CD8-positive, alpha-beta memory T cell (primary cell): ENCODE measurements at regions not wholly inside any gene's neighbourhood (a gene's known extent, or its start where the extent isn't known, plus 50 kb on each side); places are given as distances from the start of the nearest gene placed in this dataset.

Source experiments
- CTCF ChIA-PET: fragments of 350-600 bp; sonication (Branson Sonifier 250); formaldehyde crosslinking; loops from one replicate; lab custom pipeline; 2021; ENCODE audit warnings: antibody characterized with exemption; lab: Charles Lee
- POLR2A ChIA-PET: fragments of 350-600 bp; sonication (Branson Sonifier 250); formaldehyde crosslinking; loops from one replicate; lab custom pipeline; 2021; ENCODE audit warnings: antibody characterized with exemption; lab: Charles Lee
- DNase-seq, 5 donors: peaks; one replicate each; pipeline versions ENCODE4 v3.0.0 to v3.0.0-alpha.2; 2020 to 2022; ENCODE audit warnings: mixed read lengths in 1 of 5
- H3K27ac ChIP-seq: one replicate; pipeline ENCODE4 v1.7.0; 2013; ENCODE audit warnings: low read depth, mild to moderate bottlenecking, low read length, moderate library complexity
- H3K27me3 ChIP-seq: 2 replicates; pipeline ENCODE4 v1.7.0; 2013; ENCODE audit warnings: low read length, mild to moderate bottlenecking; ENCODE audit not compliant: insufficient read depth, poor library complexity, severe bottlenecking
- H3K36me3 ChIP-seq: 2 replicates; pipeline ENCODE4 v1.7.0; 2013; ENCODE audit warnings: mild to moderate bottlenecking, low read length, moderate library complexity; ENCODE audit not compliant: insufficient read depth
- H3K4me1 ChIP-seq: 2 replicates; pipeline ENCODE4 v1.7.0; 2013; ENCODE audit warnings: mild to moderate bottlenecking, low read length, moderate library complexity; ENCODE audit not compliant: insufficient read depth
- H3K4me3 ChIP-seq: 2 replicates; pipeline ENCODE4 v1.7.0; 2013; ENCODE audit warnings: mild to moderate bottlenecking, low read length
- H3K9me3 ChIP-seq: 2 replicates; pipeline ENCODE4 v1.7.0; 2013; ENCODE audit warnings: mild to moderate bottlenecking, low read length
- H3K27ac Mint-ChIP-seq, 8 donors: one replicate each; pipeline ENCODE4 v1.8.0; 2020 to 2021; ENCODE audit warnings: mixed read lengths in 8 of 8, mild to moderate bottlenecking in 6 of 8, inconsistent platforms in 3 of 8, moderate library complexity in 3 of 8
- H3K27me3 Mint-ChIP-seq, 2 donors: one replicate each; pipeline ENCODE4 v1.8.0; 2020 to 2021; ENCODE audit warnings: mixed read lengths in 2 of 2, mild to moderate bottlenecking in 1 of 2, moderate library complexity in 1 of 2
- H3K36me3 Mint-ChIP-seq, 3 donors: one replicate each; pipeline ENCODE4 v1.8.0; 2020 to 2021; ENCODE audit warnings: mixed read lengths in 3 of 3, inconsistent platforms in 1 of 3, mild to moderate bottlenecking in 1 of 3
- H3K4me1 Mint-ChIP-seq, 3 donors: one replicate each; pipeline ENCODE4 v1.8.0; 2020 to 2021; ENCODE audit warnings: mixed read lengths in 3 of 3, inconsistent platforms in 1 of 3, mild to moderate bottlenecking in 1 of 3
- H3K4me3 Mint-ChIP-seq, 7 donors: one replicate each; pipeline ENCODE4 v1.8.0; 2020 to 2021; ENCODE audit warnings: mixed read lengths in 7 of 7, mild to moderate bottlenecking in 6 of 7, moderate library complexity in 4 of 7, inconsistent platforms in 2 of 7
- H3K9me3 Mint-ChIP-seq, 5 donors: one replicate each; pipeline ENCODE4 v1.8.0; 2020 to 2022; ENCODE audit warnings: mixed read lengths in 5 of 5, mild to moderate bottlenecking in 3 of 5, moderate library complexity in 2 of 5, inconsistent platforms in 1 of 5

DNA sequence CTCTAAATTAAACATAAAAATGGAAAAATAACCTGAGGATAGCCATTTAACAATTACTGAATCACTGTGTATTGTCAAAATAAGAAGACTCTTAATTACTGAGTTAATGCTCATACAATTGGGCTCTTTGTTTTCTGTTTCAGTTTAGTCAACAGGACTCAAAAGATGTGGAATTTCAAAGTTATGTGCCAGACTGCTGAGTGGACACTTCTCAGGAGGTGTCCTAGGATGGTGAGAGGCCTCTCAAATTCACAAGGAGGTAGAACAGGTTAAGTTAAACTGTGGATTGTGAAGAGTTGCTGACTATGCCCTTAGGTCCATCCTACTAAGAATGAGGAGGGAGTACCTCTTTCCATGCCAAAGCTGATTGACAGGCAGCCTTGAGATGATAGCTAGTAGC lies 157.7 kb upstream of the CHRM2 start:
- no peak overlapping the region for H3K4me3 ChIP-seq
- no peaks in the 10 kb centered on the region for H3K36me3 ChIP-seq
- ChIA-PET POLR2A (no interaction called here), CTCF (no interaction called here)
- H3K4me1 ChIP-seq = no peaks in the 10 kb centered on the region
- no peak overlapping the region for H3K4me3 Mint-ChIP-seq
- no peak overlapping the region for H3K27ac ChIP-seq
- no peaks in the 10 kb centered on the region for H3K27me3 Mint-ChIP-seq
- no peak for DNase-seq
- peaks cover 3 to 16% (median 6%) of the 10 kb centered on the region in 5 donors for H3K9me3 Mint-ChIP-seq
- H3K27ac Mint-ChIP-seq = no peak overlapping the region
- no peaks in the 10 kb centered on the region for H3K9me3 ChIP-seq
- no peaks in the 10 kb centered on the region for H3K36me3 Mint-ChIP-seq
- H3K27me3 ChIP-seq = no peaks in the 10 kb centered on the region
- H3K4me1 Mint-ChIP-seq = no peaks in the 10 kb centered on the region

DNA sequence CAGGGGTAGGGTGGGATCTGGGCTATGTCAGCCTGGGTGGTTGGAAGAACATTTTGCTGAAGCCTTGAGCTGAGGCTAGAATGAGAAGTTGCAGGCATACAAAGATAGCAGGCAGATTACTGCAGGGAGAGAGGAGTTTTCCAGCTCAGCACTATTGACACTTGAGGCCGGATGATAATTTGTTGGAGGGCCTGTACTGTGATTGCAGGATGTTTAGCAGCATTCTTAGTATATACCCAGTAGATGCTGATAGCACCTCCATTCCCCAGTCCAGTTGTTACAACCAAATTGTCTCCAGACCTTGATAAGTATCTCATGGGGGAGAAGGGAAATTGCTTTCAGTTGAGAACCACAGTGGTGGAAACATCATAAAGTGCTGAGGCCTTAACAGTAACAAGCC lies 158.6 kb upstream of the CHRM2 start:
- no peaks in the 10 kb centered on the region for H3K36me3 ChIP-seq
- Mint-ChIP-seq H3K4me3 (no peak overlapping the region), H3K27ac (no peak overlapping the region), H3K36me3 (no peaks in the 10 kb centered on the region), H3K27me3 (no peaks in the 10 kb centered on the region), H3K9me3 (peaks cover 3 to 17% (median 6%) of the 10 kb centered on the region in 5 donors), H3K4me1 (no peaks in the 10 kb centered on the region)
- no peak for DNase-seq
- no peaks in the 10 kb centered on the region for H3K27me3 ChIP-seq
- H3K4me3 ChIP-seq = no peak overlapping the region
- H3K27ac ChIP-seq = no peak overlapping the region
- no peaks in the 10 kb centered on the region for H3K4me1 ChIP-seq
- POLR2A ChIA-PET = no interaction called here
- no peaks in the 10 kb centered on the region for H3K9me3 ChIP-seq
- CTCF ChIA-PET = interaction anchor here (0.9 kb wide), 1 partner anchor 24 kb away, joined by 3 read pairs; no protein-coding TSS in a partner anchor

DNA sequence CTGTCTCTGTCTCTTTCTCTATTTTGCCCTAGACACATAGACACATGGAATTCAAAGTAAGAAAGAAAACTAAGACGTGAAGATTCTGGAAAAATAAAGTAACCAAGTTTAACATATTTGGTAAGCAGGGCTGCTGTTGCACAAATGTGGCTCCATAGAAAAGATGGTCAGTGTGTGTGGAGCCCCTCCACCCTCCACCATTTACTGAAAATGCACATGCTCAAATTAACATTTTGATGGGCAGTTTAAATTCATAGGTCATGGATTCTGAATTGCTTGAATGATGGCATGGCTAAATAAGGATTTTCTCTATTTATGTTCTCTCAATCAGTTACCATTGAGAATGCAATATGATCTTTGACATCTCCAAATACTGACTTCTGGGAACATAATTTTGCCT lies 165.5 kb upstream of the CHRM2 start:
- H3K27me3 Mint-ChIP-seq = no peaks in the 10 kb centered on the region
- H3K4me3 ChIP-seq = no peak overlapping the region
- peaks cover 0 to 2% (median 0%) of the 10 kb centered on the region in 3 donors for H3K36me3 Mint-ChIP-seq
- H3K4me1 Mint-ChIP-seq = no peaks in the 10 kb centered on the region
- no peak overlapping the region for H3K27ac ChIP-seq
- no peaks in the 10 kb centered on the region for H3K36me3 ChIP-seq
- no peaks in the 10 kb centered on the region for H3K9me3 ChIP-seq
- ChIA-PET CTCF (no interaction called here), POLR2A (no interaction called here)
- no peaks in the 10 kb centered on the region for H3K27me3 ChIP-seq
- H3K27ac Mint-ChIP-seq = no peak overlapping the region
- no peak overlapping the region for H3K4me3 Mint-ChIP-seq
- no peaks in the 10 kb centered on the region for H3K4me1 ChIP-seq
- DNase-seq = no peak
- peaks cover 0 to 19% (median 3%) of the 10 kb centered on the region in 5 donors for H3K9me3 Mint-ChIP-seq

DNA sequence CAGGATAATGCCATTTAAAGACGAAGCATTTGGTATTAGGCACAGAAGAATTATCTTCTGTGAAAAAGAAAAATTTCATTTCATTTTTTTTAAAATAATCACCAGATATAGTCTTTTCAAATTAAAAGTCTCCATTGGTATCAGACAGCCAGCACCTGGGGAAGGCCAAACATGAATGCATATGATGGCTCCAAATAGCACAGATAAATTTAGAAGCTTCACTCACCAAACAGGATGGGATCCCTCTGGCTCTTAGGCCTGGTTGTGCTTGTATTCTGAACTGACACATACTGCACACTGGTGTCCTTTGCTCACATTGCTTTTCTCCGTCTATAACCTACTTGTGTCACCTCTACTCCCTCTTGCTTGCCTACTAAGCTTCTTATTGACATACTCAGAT lies 169.5 kb upstream of the CHRM2 start:
- no peak overlapping the region for H3K4me3 Mint-ChIP-seq
- Histone ChIP-seq H3K36me3 (no peaks in the 10 kb centered on the region), H3K4me1 (no peaks in the 10 kb centered on the region), H3K9me3 (no peaks in the 10 kb centered on the region), H3K27ac (no peak overlapping the region), H3K4me3 (no peak overlapping the region), H3K27me3 (no peaks in the 10 kb centered on the region)
- POLR2A ChIA-PET = no interaction called here
- no peaks in the 10 kb centered on the region for H3K4me1 Mint-ChIP-seq
- H3K27me3 Mint-ChIP-seq = peaks cover 0 to 2% of the 10 kb centered on the region in 2 donors
- CTCF ChIA-PET = no interaction called here
- peaks cover 0 to 2% (median 0%) of the 10 kb centered on the region in 3 donors for H3K36me3 Mint-ChIP-seq
- no peak for DNase-seq
- peaks cover 0 to 23% (median 3%) of the 10 kb centered on the region in 5 donors for H3K9me3 Mint-ChIP-seq
- no peak overlapping the region for H3K27ac Mint-ChIP-seq

DNA sequence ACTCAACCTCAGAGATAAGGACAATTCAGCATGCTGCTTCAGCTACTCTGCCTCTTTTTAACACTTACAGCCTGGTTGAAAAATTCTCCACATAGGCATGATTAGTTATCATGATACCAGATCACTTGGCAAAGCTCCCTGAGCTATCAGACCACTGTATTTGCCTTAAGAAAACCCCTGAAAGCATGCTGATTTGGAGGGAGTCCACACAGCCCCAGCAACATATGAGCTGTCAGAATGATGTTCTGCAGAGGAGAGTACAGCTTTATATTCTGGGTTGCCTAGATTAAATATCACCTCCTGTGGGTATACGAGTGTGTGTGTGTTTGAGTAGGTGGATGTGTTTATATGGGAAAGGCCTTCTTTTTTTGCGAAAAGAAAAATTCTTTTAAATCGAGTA lies 170.2 kb upstream of the CHRM2 start:
- Histone ChIP-seq H3K27ac (no peak overlapping the region), H3K9me3 (no peaks in the 10 kb centered on the region), H3K4me1 (no peaks in the 10 kb centered on the region), H3K36me3 (no peaks in the 10 kb centered on the region), H3K4me3 (no peak overlapping the region), H3K27me3 (no peaks in the 10 kb centered on the region)
- Mint-ChIP-seq H3K9me3 (peaks cover 0 to 23% (median 3%) of the 10 kb centered on the region in 5 donors), H3K4me1 (no peaks in the 10 kb centered on the region), H3K27me3 (peaks cover 0 to 2% of the 10 kb centered on the region in 2 donors), H3K27ac (no peak overlapping the region), H3K4me3 (no peak overlapping the region), H3K36me3 (peaks cover 0 to 2% (median 0%) of the 10 kb centered on the region in 3 donors)
- POLR2A ChIA-PET = no interaction called here
- no peak for DNase-seq
- CTCF ChIA-PET = no interaction called here

DNA sequence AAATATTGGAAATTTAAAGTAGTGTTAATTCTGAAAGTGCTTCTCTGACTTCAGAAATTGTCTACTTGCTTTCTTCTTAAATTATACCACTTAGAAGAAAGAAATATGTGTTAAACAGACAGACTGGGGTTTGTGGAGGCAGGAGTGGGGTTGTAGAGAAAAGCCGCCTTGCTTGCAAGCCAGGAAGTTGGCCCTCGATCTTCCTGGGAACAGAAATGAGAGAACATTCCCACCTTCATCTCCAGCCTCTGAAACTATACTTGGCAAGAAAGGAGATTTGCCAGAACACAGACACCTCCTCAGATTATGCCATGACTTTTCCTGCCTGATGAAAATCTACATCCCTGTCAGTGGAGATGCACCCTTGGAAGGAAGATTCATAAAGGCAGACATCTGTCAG lies 171.2 kb upstream of the CHRM2 start:
- no peaks in the 10 kb centered on the region for H3K9me3 ChIP-seq
- Mint-ChIP-seq H3K36me3 (no peaks in the 10 kb centered on the region), H3K27ac (no peak overlapping the region), H3K4me3 (no peak overlapping the region), H3K4me1 (no peaks in the 10 kb centered on the region), H3K27me3 (peaks cover 0 to 2% of the 10 kb centered on the region in 2 donors), H3K9me3 (peaks cover 0 to 20% (median 3%) of the 10 kb centered on the region in 5 donors)
- ChIA-PET CTCF (no interaction called here), POLR2A (no interaction called here)
- H3K27me3 ChIP-seq = no peaks in the 10 kb centered on the region
- no peak overlapping the region for H3K27ac ChIP-seq
- no peaks in the 10 kb centered on the region for H3K4me1 ChIP-seq
- H3K4me3 ChIP-seq = no peak overlapping the region
- H3K36me3 ChIP-seq = no peaks in the 10 kb centered on the region
- DNase-seq = no peak

DNA sequence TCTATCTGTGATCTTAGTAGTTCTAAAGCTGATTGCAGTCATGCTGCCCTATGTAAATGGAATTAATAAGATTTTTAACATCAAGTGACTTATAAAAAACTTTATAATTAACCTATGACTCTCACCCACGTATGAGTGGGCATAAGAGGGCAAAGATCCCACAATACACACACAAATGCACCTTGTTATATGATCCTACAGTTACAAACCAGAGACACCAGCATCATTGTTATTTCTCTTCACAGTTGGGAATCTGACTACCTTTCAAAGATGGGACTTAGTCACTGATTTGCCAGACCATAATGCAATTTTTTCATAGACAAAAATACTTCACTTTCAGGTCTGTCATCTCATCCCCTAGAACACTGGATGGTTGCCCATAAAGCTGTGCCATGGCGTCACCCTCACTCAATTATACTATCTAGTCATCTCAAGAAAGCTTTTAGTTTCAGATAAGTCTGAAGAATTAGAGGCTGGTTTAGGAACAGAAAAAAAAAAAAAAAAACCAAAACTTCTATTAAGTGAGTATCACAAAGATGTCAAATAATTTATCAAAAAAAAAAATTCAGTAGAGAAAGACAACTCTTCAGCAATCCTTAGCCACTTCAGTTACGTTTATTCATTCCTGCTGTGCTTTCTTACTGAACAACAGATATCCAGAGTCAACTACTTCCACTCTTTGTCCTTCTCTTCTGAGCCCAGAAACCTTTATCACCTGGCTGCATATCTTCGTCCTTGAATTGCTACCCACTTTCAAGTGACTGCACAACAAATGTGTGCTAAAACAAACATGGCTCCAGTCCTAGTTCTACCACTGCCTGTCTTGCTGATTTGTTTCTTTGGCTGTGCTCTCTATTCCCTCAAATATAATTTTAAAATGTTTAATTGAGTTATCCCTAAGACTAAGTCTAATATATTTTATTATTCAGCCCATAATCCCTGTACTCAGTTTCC lies 175.0 kb upstream of the CHRM2 start:
- ChIA-PET CTCF (no interaction called here), POLR2A (no interaction called here)
- no peak overlapping the region for H3K27ac ChIP-seq
- H3K4me3 ChIP-seq = no peak overlapping the region
- H3K27me3 ChIP-seq = no peaks in the 10 kb centered on the region
- DNase-seq = no peak
- H3K9me3 ChIP-seq = no peaks in the 10 kb centered on the region
- Mint-ChIP-seq H3K4me3 (no peak overlapping the region), H3K36me3 (no peaks in the 10 kb centered on the region), H3K4me1 (no peaks in the 10 kb centered on the region), H3K9me3 (peaks cover 2 to 22% (median 5%) of the 10 kb centered on the region in 5 donors), H3K27me3 (peaks cover 0 to 2% of the 10 kb centered on the region in 2 donors), H3K27ac (no peak overlapping the region)
- H3K36me3 ChIP-seq = no peaks in the 10 kb centered on the region
- H3K4me1 ChIP-seq = no peaks in the 10 kb centered on the region

DNA sequence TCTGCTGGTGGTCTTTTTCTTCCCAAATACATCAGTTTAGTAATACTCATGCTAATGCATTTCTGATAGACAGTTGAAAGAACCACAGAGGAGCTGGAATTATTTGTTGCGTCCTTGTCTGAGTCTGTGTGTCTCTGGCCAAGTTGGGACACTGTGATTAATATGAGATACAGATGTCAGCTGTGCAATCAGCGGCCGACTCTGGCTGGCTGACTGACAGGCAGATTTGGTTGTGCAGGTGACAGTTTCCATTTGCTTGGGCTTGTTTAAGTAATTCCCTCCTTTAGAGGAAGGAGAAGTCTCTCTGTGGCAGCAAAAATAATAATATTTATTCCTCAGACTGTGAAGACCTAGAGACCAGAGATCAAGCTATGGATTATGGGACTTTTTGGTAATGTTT lies 176.2 kb upstream of the CHRM2 start:
- no peak overlapping the region for H3K4me3 ChIP-seq
- CTCF ChIA-PET = no interaction called here

More for the DNA sequence above, 176.2 kb upstream of the CHRM2 start:
- Histone ChIP-seq H3K27ac (no peak overlapping the region), H3K27me3 (no peaks in the 10 kb centered on the region), H3K9me3 (no peaks in the 10 kb centered on the region), H3K36me3 (no peaks in the 10 kb centered on the region), H3K4me1 (no peaks in the 10 kb centered on the region)
- no peaks in the 10 kb centered on the region for H3K36me3 Mint-ChIP-seq
- no peak for DNase-seq
- POLR2A ChIA-PET = no interaction called here
- peaks cover 4 to 22% (median 16%) of the 10 kb centered on the region in 5 donors for H3K9me3 Mint-ChIP-seq
- H3K4me1 Mint-ChIP-seq = no peaks in the 10 kb centered on the region
- H3K27me3 Mint-ChIP-seq = peaks cover 0 to 2% of the 10 kb centered on the region in 2 donors
- H3K27ac Mint-ChIP-seq = no peak overlapping the region
- no peak overlapping the region for H3K4me3 Mint-ChIP-seq
